H1 (cell line): ENCODE measurements at regions not wholly inside any gene's neighbourhood (a gene's known extent, or its start where the extent isn't known, plus 50 kb on each side); places are given as distances from the start of the nearest gene placed in this dataset.

Experiments used
- CTCF ChIA-PET: fragments of 300-600 bp; sonication (Branson Sonifier 250); formaldehyde crosslinking; loops from one replicate; lab custom pipeline; 2021; ENCODE audit not compliant: partially characterized antibody; lab: Charles Lee
- POLR2A ChIA-PET: fragments of 300-600 bp; sonication (Branson Sonifier 250); formaldehyde crosslinking; loops from one replicate; lab custom pipeline; 2021; ENCODE audit warnings: inconsistent platforms; ENCODE audit not compliant: partially characterized antibody; lab: Charles Lee
- DNase-seq, 2 experiments: peaks; one replicate each; pipeline versions ENCODE4 v3.0.0 to v3.0.0-alpha.2; 2010 to 2022; ENCODE audit warnings: low spot score in 2 of 2, low read depth in 1 of 2, mixed read lengths in 1 of 2
- FAIRE-seq: peaks from 2 replicates; lab custom pipeline; 2011; peaks lifted over from hg19 to GRCh38; lab: Jason Lieb, UNC
- H2AFZ ChIP-seq: 2 replicates; pipeline ENCODE4 v1.8.1; 2012; ENCODE audit warnings: low read length, inconsistent platforms
- H2AK5ac ChIP-seq: 2 replicates; pipeline ENCODE4 v1.6.1; 2013; ENCODE audit warnings: low read depth, low read length
- H2BK120ac ChIP-seq: replicated peaks from 2 replicates; pipeline ENCODE3; 2013; ENCODE audit warnings: low read depth, low read length, inconsistent platforms
- H2BK12ac ChIP-seq: 2 replicates; pipeline ENCODE4 v1.6.1; 2013; ENCODE audit warnings: low read depth, low read length
- H2BK15ac ChIP-seq: 2 replicates; pipeline ENCODE4 v1.6.1; 2013; ENCODE audit warnings: low read length
- H2BK20ac ChIP-seq: 2 replicates; pipeline ENCODE4 v1.6.1; 2013; ENCODE audit warnings: low read length
- H2BK5ac ChIP-seq: 2 replicates; pipeline ENCODE4 v1.6.1; 2013; ENCODE audit warnings: low read depth, low read length
- H3K14ac ChIP-seq: 2 replicates; pipeline ENCODE4 v1.6.1; 2013; ENCODE audit warnings: inconsistent platforms; ENCODE audit not compliant: insufficient read length
- H3K18ac ChIP-seq: 2 replicates; pipeline ENCODE4 v1.6.1; 2013; ENCODE audit warnings: low read length; ENCODE audit errors: extremely low read depth
- H3K23ac ChIP-seq: 2 replicates; pipeline ENCODE4 v1.6.1; 2013; ENCODE audit warnings: inconsistent platforms; ENCODE audit not compliant: insufficient read length
- H3K23me2 ChIP-seq: 2 replicates; pipeline ENCODE4 v1.6.1; 2013; ENCODE audit warnings: low read depth, low read length
- H3K27ac ChIP-seq: 2 replicates; pipeline ENCODE4 v1.6.1; 2011; ENCODE audit warnings: low read depth, low read length, inconsistent platforms
- H3K27me3 ChIP-seq, 4 experiments: replicated peaks in 1 of 4; 1 replicate in 1 of 4; 2 replicates in 3 of 4; pipeline versions ENCODE4 v1.6.1 to v1.8.1; 2011 to 2013; ENCODE audit warnings: low read length in 3 of 4, mild to moderate bottlenecking in 3 of 4, inconsistent platforms in 2 of 4, mixed read lengths in 2 of 4, moderate library complexity in 1 of 4; ENCODE audit not compliant: control insufficient read depth in 3 of 4, insufficient read depth in 3 of 4; ENCODE audit errors: extremely low read depth in 1 of 4
- H3K36me3 ChIP-seq, 4 experiments: 2 replicates each; pipeline versions ENCODE4 v1.6.1 to v1.8.1; 2011 to 2013; ENCODE audit warnings: mild to moderate bottlenecking in 4 of 4, low read length in 3 of 4, moderate library complexity in 2 of 4, control low read depth in 1 of 4, inconsistent platforms in 1 of 4; ENCODE audit not compliant: insufficient read depth in 4 of 4, control insufficient read depth in 2 of 4
- H3K4ac ChIP-seq: replicated peaks from 2 replicates; pipeline ENCODE3; 2013; ENCODE audit warnings: low read length, low read depth, mixed read lengths, inconsistent platforms; ENCODE audit not compliant: insufficient read length
- H3K4me1 ChIP-seq, 4 experiments: replicated peaks in 1 of 4; 1 replicate in 1 of 4; 2 replicates in 3 of 4; pipeline versions ENCODE4 v1.6.1 to v1.8.1; 2011 to 2013; ENCODE audit warnings: low read length in 3 of 4, inconsistent platforms in 2 of 4, mixed read lengths in 1 of 4; ENCODE audit not compliant: insufficient read depth in 4 of 4, control insufficient read depth in 3 of 4
- H3K4me2 ChIP-seq, 2 experiments: 2 replicates each; pipeline versions ENCODE4 v1.6.1 to v1.8.1; 2011 to 2013; ENCODE audit warnings: low read depth in 2 of 2, low read length in 2 of 2, control low read depth in 1 of 2, inconsistent platforms in 1 of 2, mild to moderate bottlenecking in 1 of 2; ENCODE audit not compliant: insufficient read depth in 1 of 2
- H3K4me3 ChIP-seq, 4 experiments: fragments of 200-600, 300-600 bp in 1 of 4; sonication (generic), shearing (Covaris generic), sonication (Bioruptor Twin) in 1 of 4; 2 replicates each; pipeline versions ENCODE4 v1.5.1 to v1.8.1; 2011 to 2016; ENCODE audit warnings: low read length in 4 of 4, low read depth in 3 of 4, control low read depth in 2 of 4, inconsistent platforms in 2 of 4, mild to moderate bottlenecking in 2 of 4, mixed read lengths in 1 of 4, moderate library complexity in 1 of 4; ENCODE audit not compliant: insufficient read depth in 2 of 4; ENCODE audit errors: extremely low read depth in 1 of 4
- H3K56ac ChIP-seq: replicated peaks from 2 replicates; pipeline ENCODE3; 2013; ENCODE audit warnings: low read depth, mild to moderate bottlenecking, mixed read lengths, low read length, inconsistent platforms; ENCODE audit not compliant: insufficient read length
- H3K79me1 ChIP-seq: 2 replicates; pipeline ENCODE4 v1.6.1; 2013; ENCODE audit warnings: low read depth, low read length, control low read depth
- H3K79me2 ChIP-seq, 2 experiments: 2 replicates each; pipeline versions ENCODE4 v1.6.1 to v1.8.1; 2012 to 2013; ENCODE audit warnings: low read length in 2 of 2, mild to moderate bottlenecking in 2 of 2, inconsistent platforms in 1 of 2; ENCODE audit not compliant: insufficient read depth in 2 of 2, control insufficient read depth in 1 of 2
- H3K9ac ChIP-seq, 4 experiments: replicated peaks in 1 of 4; 1 replicate in 1 of 4; 2 replicates in 3 of 4; pipeline versions ENCODE4 v1.6.1 to v1.8.1; 2011 to 2013; ENCODE audit warnings: low read depth in 3 of 4, low read length in 3 of 4, control low read depth in 2 of 4, mild to moderate bottlenecking in 2 of 4, moderate library complexity in 2 of 4, inconsistent platforms in 1 of 4; ENCODE audit errors: extremely low read depth in 1 of 4
- H3K9me3 ChIP-seq, 2 experiments: 2 replicates each; pipeline versions ENCODE4 v1.6.1 to v1.8.1; 2012 to 2013; ENCODE audit warnings: mild to moderate bottlenecking in 2 of 2, moderate library complexity in 2 of 2, control low read depth in 1 of 2, inconsistent platforms in 1 of 2, low read depth in 1 of 2, low read length in 1 of 2, mixed read lengths in 1 of 2; ENCODE audit not compliant: insufficient read depth in 2 of 2
- H4K20me1 ChIP-seq, 2 experiments: replicated peaks in 1 of 2; 2 replicates each; pipeline versions ENCODE3 to v1.8.1; 2011 to 2013; ENCODE audit warnings: inconsistent platforms in 2 of 2, low read length in 2 of 2, mild to moderate bottlenecking in 1 of 2; ENCODE audit not compliant: insufficient read depth in 2 of 2, control insufficient read depth in 1 of 2
- H4K5ac ChIP-seq: 2 replicates; pipeline ENCODE4 v1.6.1; 2013; ENCODE audit warnings: low read length, low read depth, mixed read lengths, inconsistent platforms; ENCODE audit not compliant: insufficient read length
- H4K8ac ChIP-seq: 2 replicates; pipeline ENCODE4 v1.8.0; 2013; ENCODE audit warnings: mild to moderate bottlenecking, moderate library complexity, low read length, inconsistent platforms; ENCODE audit not compliant: insufficient read depth; ENCODE audit errors: extremely low read depth
- H4K91ac ChIP-seq: replicated peaks from 2 replicates; pipeline ENCODE3; 2013; ENCODE audit warnings: low read length, mixed read lengths, inconsistent platforms; ENCODE audit not compliant: insufficient read length
- CBX5 ChIP-seq: fragments of 300-800, 300-1000 bp; sonication (generic); IDR thresholded peaks from 2 replicates; pipeline ENCODE4 v1.7.1; 2016; ENCODE audit warnings: antibody characterized with exemption, low read length, low read depth
- CHD2 ChIP-seq: IDR thresholded peaks from 2 replicates; pipeline ENCODE4 v1.6.1; 2012; ENCODE audit warnings: low read length, improper control_type of control experiment
- CREB1 ChIP-seq: IDR thresholded peaks from 2 replicates; pipeline ENCODE4 v1.6.1; 2012; ENCODE audit warnings: inconsistent platforms
- GABPA ChIP-seq: IDR thresholded peaks from 2 replicates; pipeline ENCODE4 v1.6.1; 2011; ENCODE audit warnings: mild to moderate bottlenecking, low read length, moderate library complexity, borderline replicate concordance; ENCODE audit not compliant: insufficient read depth
- HDAC2 ChIP-seq, 2 experiments: fragments of 300-600 bp in 1 of 2; sonication (generic) in 1 of 2; IDR thresholded peaks; 2 replicates each; pipeline ENCODE4 v1.6.1; 2011 to 2012; ENCODE audit warnings: low read depth in 2 of 2, low read length in 2 of 2, mild to moderate bottlenecking in 2 of 2, moderate library complexity in 2 of 2, borderline replicate concordance in 1 of 2, inconsistent platforms in 1 of 2
- NANOG ChIP-seq: IDR thresholded peaks from 2 replicates; pipeline ENCODE4 v1.6.1; 2011; ENCODE audit warnings: low read length, low read depth, mild to moderate bottlenecking, inconsistent platforms; ENCODE audit not compliant: insufficient read depth, poor library complexity, severe bottlenecking
- PHF8 ChIP-seq: fragments of 200-600 bp; sonication (generic); conservative IDR thresholded peaks from 2 replicates; pipeline ENCODE4 v1.7.1; 2012; ENCODE audit warnings: low read depth, mild to moderate bottlenecking, inconsistent platforms, low read length, moderate library complexity
- POLR2AphosphoS5 ChIP-seq: IDR thresholded peaks from 2 replicates; pipeline ENCODE4 v1.6.1; 2011; ENCODE audit warnings: low read depth, low read length
- RAD21 ChIP-seq, 2 experiments: IDR thresholded peaks in 1 of 2; conservative IDR thresholded peaks in 1 of 2; 2 replicates each; pipeline ENCODE4 v1.6.1; 2011; ENCODE audit warnings: low read depth in 2 of 2, low read length in 2 of 2, improper control_type of control experiment in 1 of 2, inconsistent platforms in 1 of 2, mild to moderate bottlenecking in 1 of 2, moderate library complexity in 1 of 2
- RXRA ChIP-seq: IDR thresholded peaks from 2 replicates; pipeline ENCODE4 v1.6.1; 2011; ENCODE audit warnings: low read depth, mild to moderate bottlenecking, low read length, moderate library complexity; ENCODE audit not compliant: insufficient read depth
- TAF7 ChIP-seq: optimal IDR thresholded peaks from 2 replicates; pipeline ENCODE3; 2011; ENCODE audit warnings: low read depth, mild to moderate bottlenecking, inconsistent platforms, low read length, moderate library complexity, borderline replicate concordance
- ZNF274 ChIP-seq: IDR thresholded peaks from 2 replicates; pipeline ENCODE4 v1.7.0; 2012; ENCODE audit warnings: low read length, borderline replicate concordance; ENCODE audit errors: extremely low read depth
- WGBS, 2 experiments: shearing (Covaris generic) in 1 of 2; methylation state at CpG; one replicate each; pipeline versions ENCODE4 v1.1.6 to v1.1.7; 2013 to 2015; ENCODE audit warnings: low lambda C conversion rate in 2 of 2, mixed read lengths in 2 of 2, inconsistent platforms in 1 of 2, low coverage in 1 of 2, missing lambda C conversion rate in 1 of 2; ENCODE audit not compliant: insufficient replicate concordance in 2 of 2, insufficient coverage in 1 of 2, insufficient read length in 1 of 2; ENCODE audit errors: extremely low coverage in 1 of 2, missing lambda C conversion rate in 1 of 2; 5-methylcytosine and 5-hydroxymethylcytosine counted together

GRCh38 chr5:68555907-68556681, 340.5 kb downstream of the PIK3R1 start:
- DNase-seq (no peak), FAIRE-seq (no peak)
- no peaks in the 10 kb centered on the region for H3K79me1 ChIP-seq
- H2BK20ac ChIP-seq, result no peak overlapping the region
- H3K27ac ChIP-seq, result no peak overlapping the region
- no peak overlapping the region for H3K4ac ChIP-seq
- H3K4me1 ChIP-seq, result no peaks in the 10 kb centered on the region
- TF ChIP-seq ZNF274 (no peak), HDAC2 (IDR thresholded peaks at IDR 0.05; ENCODE audit: borderline replicate concordance in 1 of 2, low read depth in 2 of 2, low read length in 2 of 2) (no peak), CHD2 (no peak), NANOG (no peak), GABPA (no peak), POLR2AphosphoS5 (no peak), RXRA (no peak), PHF8 (no peak), CREB1 (no peak), TAF7 (no peak), RAD21 (IDR thresholded peaks at IDR 0.05 in 1 of 2, conservative IDR thresholded peaks at IDR 0.05 in 1 of 2; ENCODE audit: low read depth in 2 of 2, low read length in 2 of 2) (no peak), CBX5 (no peak)
- ChIA-PET CTCF (interaction anchor here (0.6 kb wide), 1 partner anchor 461 kb away, joined by 4 read pairs; no protein-coding TSS in a partner anchor), POLR2A (no interaction called here)
- H3K9me3 ChIP-seq, result no peaks in the 10 kb centered on the region
- no peak overlapping the region for H4K8ac ChIP-seq
- no peak overlapping the region for H3K14ac ChIP-seq
- no peak overlapping the region for H2BK5ac ChIP-seq
- no peak overlapping the region for H3K56ac ChIP-seq
- no peak overlapping the region for H3K4me3 ChIP-seq
- no peak overlapping the region for H2BK120ac ChIP-seq
- H4K91ac ChIP-seq, result no peak overlapping the region
- no peak overlapping the region for H2BK12ac ChIP-seq
- H2AK5ac ChIP-seq, result no peak overlapping the region
- no peaks in the 10 kb centered on the region for H3K79me2 ChIP-seq
- H4K20me1 ChIP-seq, result no peaks in the 10 kb centered on the region
- no peaks in the 10 kb centered on the region for H3K27me3 ChIP-seq
- no peaks in the 10 kb centered on the region; a peak in 1 of 8 replicates for H3K36me3 ChIP-seq
- 90% methylated on average over 6 of the region's 6 CpGs; no CpG with 5 or more reads in 1 of the 2 experiments for WGBS, 2 experiments
- H2AFZ ChIP-seq, result no peak overlapping the region
- no peak overlapping the region for H3K4me2 ChIP-seq
- no peak overlapping the region for H3K23ac ChIP-seq
- H3K23me2 ChIP-seq, result no peaks in the 10 kb centered on the region
- no peak overlapping the region for H3K9ac ChIP-seq
- H4K5ac ChIP-seq, result no peak overlapping the region
- H3K18ac ChIP-seq, result no peak overlapping the region
- H2BK15ac ChIP-seq, result no peak overlapping the region
